HG03432 (cell line): ENCODE measurements at regions not wholly inside any gene's neighbourhood (a gene's known extent, or its start where the extent isn't known, plus 50 kb on each side); places are given as distances from the start of the nearest gene placed in this dataset.

Experiments used
- ATAC-seq: cut with Tn5 transposase; IDR thresholded peaks from one replicate; pipeline ENCODE4 v1.9.1; 2021; ENCODE audit warnings: mild to moderate bottlenecking, moderate library complexity; ENCODE audit not compliant: unreplicated experiment

DNA sequence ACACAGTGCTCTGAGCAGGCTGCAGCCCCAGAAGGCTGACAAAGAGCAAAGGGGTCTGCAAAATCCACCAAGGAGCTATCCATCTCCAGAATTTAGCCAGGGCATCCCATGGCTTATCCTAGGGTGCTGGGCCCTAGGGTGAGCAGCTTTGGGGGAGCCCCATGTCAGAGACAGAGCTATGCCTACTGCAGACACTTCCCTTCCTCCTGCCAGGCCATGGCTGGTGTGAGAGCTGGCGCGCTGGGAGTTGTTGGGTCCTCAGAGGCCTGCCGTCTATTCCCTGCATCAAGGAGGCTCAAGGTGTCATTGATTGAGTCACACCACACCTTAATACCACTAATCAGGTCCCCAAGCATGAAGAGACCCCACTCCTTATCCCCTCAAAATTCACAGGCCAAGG, 85.3 kb upstream of the TP53I11 start:
- ATAC-seq = no peak

DNA sequence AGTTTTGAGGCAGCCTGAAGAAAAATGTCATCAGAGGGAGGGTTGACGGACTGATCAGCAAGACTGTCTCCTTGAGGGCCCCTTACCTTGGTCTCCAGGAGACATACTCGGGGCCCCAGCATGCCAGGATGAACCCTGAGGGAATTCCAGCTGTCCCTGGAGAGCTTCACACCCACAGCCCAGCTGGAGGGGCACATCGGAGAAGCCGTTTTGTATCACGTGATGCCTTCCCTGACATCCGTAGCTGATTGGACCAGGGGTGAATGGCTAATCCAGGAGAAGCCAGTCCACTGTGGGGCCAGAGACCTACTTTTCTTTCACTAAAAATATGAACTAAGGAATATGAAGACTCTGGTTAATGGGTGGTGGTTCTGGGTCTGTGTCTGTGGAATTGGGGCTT, 86.0 kb upstream of the TP53I11 start:
- no peak for ATAC-seq

DNA sequence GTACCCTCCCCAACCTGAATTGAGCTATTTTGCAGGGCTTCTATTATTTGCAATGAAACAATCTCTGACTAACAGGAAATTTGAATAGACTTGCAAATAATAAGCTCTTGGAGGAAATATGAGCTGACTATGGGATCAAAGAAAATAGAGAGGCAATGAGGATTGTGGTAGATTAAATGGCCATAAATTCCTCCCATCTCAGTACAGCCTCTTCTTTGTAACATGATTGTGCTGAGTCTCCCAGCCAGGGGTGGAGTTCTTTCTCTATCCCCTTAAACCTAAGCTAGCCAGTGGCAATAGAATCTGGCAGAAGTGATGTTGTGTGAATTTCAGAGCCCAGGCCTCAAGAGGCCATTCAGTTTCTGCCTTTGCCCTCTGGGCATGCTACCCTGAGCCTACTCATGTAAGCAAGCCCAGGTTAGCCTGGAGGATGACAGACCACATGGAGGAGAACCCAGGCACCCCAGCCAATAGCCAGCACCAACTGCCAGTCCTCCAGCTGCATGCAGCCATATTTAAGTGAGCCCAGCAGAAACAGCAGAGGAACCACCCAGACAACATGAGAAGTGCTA, 86.8 kb upstream of the TP53I11 start:
- ATAC-seq = no peak

DNA sequence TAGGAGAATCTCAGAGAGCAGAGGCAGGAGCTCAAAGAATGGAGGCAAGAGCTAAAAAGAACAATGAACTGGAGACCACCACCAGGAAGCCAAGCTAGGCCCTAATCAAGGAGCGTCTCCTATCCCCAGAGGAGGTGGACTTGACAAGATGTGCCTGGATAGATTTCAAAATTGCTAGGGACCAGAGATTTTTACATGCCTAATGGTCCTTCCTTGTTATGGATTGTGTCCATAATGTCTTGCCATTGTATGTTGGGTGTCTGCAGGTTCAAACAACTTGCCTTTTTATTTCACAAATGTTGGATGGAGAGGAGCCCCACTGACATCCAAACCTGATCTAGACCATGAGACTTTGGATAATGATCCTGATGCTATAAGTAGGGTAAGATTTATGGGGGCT, 88.2 kb upstream of the TP53I11 start:
- no peak for ATAC-seq

DNA sequence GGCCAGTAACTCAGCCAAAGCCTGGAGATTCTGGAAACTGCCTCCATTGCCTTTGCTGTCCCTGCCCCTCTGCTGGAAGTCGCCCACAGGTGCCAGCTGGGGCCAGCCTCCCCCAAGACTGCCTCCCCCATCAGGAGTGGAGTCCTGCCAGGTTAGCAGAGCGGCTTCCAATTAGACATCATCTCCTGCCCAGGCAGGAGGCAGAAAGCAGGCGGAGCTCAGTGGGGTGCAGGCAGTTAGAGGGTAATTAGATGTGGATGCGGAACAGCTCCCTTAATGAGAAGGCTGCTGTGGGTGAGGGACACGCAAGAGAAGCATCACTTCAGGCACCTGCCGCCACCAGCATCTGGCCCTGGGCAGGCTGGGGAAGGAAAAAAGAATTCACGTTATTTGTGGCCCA, 90.9 kb upstream of the TP53I11 start:
- no peak for ATAC-seq

DNA sequence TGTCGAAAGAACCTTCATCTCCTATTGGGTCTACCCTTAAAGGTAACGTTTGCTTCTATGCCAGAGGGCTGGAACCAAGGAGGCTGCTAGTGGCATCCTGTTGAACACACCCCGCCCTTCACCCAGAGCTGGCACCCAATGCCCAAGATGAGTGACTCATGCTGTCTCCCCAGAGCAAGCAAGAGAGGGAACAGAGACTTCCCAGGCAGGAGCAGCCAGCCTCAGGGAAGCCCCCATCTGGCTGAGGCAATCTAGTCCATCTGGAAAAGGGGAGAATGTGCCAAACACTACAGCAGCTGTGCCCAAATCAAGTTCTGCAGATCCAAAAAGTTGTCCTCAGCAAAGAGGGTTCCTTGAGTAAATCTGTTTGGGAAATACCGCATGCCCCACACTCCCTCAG, 91.9 kb upstream of the TP53I11 start:
- no peak for ATAC-seq

DNA sequence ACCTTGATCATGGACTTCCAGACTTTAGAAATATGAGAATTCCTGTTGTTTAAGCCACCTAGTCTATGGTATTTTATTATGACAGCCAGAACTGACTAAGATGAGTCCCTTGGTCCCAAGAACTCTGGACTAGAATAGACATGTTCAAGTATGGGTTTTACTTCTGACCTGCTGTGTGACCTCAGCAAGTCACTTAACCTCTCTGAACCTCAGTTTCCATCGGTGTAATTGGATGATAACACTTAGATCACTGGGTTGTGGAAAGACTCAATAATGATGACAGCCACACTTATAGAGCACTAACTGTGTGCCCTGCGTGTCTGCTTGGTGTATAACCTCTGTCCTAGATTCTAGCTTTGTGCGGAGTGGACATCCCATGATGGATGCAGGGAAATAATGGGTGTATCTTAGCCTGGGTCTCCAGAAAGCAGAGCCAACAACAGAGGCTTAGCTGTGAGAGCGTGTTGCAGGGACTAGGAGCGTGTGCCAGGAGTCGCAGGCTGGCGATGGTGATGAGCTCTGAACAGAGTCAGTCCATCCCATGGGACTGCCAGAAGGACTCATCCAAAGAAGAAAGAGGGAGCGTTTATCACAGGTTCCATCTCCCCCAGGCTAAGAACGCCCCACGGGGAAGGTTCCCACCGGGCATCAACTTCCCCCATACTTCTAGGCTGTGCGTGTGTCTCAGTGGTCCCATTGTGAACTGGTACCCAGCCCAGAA, 93.2 kb upstream of the TP53I11 start:
- no peak for ATAC-seq

DNA sequence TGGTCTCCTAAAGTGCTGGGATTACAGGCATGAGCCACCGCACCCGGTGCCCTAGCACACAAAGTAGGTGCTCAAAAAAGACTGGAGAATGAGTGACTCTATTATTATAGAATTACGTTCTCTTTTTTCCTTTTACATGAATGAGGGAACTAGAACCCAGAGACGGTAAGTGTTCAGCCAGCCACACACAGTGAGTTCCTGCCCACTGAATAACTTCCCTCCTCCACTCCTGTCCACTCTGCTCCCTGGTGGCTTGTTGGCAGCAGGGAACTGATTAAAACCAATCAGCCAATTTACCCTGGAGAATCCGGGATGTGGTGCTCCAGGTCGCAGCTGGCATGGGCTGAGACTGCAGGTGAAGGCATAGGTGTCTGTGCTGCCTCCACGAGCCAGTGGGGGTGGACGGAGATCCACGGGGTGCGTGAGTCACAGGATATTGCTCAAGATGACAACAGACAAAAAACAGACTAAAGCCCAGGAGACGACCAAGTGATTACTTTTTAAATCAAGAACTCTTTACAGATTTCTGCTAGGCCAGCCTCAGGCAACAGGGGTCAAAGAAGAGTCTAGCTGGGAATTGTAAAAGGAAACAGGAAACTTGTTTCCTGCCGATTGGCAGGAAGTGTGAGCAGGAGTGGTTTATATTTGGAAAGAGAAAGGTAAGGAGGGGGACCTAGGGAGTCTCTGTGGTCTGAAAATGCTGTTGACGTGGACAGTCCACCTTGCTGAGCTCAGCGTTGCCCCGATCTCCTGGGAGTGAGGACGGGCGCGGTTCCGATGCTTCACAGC, 95.2 kb upstream of the TP53I11 start:
- ATAC-seq = no peak

DNA sequence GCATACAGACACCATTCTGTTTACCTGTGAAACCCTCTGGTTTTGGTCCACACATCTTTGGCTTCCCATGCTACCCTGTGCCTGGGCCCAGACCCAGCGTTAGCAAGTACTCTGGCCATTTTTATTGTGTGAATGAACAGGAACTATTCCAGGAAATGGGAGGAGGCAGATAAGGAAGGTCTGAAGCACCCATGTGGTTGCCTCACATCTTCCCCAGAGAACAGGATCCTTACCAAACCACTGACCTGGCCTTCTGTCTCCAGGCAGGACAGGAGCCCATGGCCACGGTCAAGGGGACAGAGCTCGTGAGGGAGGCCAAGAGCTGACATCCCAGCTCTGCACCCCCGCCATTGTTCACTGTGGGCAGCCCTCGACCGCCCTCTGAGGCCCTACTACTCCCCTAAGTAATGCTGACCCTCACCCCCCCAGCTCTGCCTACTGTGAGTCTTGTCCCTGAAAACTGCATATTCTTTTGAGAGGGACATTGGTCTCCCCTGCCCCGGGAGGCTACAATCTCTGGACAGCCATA, 97.7 kb upstream of the TP53I11 start:
- ATAC-seq = no peak

DNA sequence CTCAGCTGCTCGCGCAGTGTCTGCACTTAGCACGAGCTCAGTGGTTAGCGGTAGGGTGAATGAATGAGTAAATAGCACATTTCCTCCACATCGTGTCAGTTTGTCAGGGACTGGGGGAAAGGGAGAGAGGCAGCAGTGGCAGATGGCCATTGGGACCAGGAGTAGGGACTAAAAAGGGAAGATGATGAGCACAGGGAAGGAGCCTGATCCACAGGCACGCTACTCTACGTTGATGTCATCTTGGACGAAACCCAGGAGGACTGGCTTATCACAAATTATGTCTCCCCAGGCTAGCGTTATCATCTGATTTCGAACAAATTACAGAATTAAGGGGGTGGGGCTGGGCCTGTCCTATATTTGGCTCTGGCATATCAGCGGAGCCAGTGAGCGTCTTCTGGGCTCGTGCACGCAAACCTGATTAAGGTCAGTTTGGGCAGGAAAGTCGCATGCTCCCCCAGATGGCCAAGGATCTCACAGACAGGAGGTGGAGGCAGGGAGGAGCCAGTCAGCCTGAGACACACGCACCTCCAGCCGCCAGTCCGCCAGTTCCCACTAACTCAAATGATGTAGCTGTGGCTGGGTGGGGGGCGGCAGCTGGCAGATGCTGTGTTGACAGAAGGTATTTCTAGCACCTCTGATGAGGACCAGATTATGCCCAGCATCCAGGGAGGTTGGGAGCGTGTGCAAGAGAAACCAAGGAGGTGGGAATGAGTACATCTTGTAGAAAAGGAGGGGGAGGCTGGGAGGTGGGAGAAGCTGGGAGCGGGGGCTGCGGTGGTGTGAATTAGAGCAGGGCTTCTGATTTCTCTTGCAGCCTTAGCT, 97.4 kb upstream of the PRDM11 start:
- no peak for ATAC-seq

DNA sequence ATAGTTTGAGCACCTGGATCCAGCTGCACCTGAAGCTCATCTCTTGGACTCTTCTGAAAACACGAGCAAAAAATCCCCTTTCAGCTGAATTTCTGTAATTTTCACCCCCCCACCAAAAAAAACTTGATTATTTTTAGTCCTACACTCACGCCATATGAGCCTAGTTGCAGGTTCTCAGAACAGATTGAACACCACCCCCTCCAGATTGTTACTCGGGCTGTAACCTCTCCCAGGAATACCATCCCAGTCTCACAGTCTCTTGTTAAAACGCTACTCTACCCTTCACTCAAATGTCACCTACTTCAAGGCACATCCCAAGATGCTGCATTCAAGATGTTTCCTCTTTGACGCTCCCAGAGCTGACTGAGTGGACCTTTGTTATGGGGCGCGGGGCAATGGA, 96.3 kb upstream of the PRDM11 start:
- no peak for ATAC-seq

DNA sequence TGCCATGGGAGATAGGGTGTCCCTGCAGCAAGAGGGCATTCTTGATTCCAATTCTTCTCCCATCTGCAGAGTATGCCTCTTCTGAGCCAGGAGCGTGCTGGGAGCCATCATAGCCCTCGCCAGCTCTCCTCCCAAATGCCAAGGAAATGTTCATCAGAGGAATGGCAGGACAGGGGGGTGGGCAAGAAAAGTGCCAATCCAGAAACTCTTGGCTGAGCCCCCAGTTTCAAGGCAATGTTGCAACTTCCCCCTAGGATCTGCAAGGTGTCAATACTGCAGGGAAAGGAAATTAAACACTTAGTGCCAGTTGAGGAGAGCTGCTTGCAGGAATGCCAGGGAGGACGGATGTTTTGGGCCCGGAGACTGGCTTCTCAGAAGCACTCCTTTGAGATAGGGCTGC, 94.8 kb upstream of the PRDM11 start:
- no peak for ATAC-seq

DNA sequence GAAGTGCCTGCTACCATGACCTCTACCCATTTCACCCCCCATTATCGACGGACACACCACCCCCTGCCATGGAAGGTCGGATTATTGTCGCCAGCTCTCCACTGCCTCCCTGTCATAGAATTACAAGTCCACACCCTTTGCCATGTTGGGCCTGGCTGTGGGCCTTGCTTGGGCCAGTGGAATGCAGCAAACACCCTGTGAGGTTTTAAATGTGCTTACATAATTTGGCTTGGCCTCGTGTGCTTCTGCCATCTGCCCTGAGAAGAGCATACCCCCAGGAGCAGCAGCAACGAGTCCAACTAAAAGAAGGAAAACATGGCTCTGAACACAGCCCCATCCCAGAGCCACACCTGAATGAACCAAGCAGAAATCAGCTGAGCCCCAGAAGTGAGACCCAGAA, 94.1 kb upstream of the PRDM11 start:
- ATAC-seq = no peak

DNA sequence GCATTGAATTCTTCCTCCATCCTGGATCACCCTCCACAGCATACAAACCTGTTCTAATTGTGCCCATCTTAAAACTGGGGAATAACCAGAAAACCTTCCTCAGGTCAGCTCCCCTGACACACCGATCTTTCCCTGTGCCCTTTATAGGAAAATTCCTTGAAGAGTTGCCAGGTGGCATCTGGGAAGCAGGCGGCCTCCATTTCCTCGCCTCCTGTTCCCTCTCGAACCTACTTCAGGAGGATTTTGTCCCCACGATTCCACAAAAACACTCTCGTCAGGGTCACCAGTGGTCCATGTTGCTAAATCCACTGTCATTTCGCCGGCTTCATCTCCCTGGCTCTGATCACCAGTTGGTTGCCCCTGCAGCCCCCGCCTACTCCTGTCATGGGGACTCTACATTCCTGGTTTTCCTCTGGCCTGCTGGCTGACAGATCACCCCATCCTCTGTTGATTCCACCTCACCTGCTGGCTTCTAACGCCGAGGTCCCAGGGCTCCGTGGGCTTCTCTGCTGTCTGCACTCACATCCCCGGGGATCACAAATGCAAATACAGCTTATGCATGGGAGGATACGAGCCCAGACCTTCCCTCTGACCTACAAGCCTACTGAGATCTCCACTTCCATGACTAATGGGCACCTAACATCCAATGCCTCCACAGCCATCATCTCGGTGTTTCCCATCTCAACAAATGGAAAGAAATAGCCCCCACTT, 92.5 kb upstream of the PRDM11 start:
- no peak for ATAC-seq

DNA sequence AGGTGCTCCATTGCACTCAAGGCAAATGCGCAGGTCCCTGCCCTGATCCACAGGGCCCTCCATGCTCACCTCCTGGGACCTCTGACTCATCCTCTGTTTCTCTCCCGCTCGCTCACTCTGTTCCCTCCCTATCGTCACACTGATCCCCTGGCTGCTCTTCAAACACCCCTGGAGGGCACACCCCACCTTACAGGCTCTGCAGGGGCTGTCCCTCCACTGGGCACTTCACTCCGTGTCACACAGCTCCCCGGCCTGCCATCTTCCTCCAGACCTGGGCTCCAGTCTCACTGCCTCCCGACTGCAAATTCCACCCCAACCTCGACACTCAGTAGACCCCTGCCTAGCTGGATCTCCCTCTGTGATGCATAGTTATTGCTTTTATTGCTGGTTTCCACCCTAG, 91.5 kb upstream of the PRDM11 start:
- ATAC-seq = no peak

DNA sequence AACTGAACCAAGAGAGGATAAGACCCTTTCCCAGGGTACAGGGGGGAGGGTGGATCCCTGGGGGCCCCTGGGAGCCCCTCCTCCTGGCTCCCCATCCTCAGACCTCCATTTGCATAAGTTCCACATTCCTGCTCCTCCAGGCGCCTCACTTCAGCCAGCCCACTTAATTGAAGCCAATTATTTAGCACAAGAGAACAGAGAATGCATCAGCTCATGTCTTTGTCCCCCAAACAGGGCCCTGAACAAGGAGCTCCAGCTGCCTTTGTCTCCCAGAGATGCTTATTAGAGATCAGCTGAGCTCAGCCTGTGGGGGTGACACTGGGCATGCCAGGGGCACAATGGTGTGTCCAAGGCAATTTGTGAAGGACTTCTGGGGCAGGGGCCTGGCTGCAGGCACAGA, 89.9 kb upstream of the PRDM11 start:
- ATAC-seq = no peak

DNA sequence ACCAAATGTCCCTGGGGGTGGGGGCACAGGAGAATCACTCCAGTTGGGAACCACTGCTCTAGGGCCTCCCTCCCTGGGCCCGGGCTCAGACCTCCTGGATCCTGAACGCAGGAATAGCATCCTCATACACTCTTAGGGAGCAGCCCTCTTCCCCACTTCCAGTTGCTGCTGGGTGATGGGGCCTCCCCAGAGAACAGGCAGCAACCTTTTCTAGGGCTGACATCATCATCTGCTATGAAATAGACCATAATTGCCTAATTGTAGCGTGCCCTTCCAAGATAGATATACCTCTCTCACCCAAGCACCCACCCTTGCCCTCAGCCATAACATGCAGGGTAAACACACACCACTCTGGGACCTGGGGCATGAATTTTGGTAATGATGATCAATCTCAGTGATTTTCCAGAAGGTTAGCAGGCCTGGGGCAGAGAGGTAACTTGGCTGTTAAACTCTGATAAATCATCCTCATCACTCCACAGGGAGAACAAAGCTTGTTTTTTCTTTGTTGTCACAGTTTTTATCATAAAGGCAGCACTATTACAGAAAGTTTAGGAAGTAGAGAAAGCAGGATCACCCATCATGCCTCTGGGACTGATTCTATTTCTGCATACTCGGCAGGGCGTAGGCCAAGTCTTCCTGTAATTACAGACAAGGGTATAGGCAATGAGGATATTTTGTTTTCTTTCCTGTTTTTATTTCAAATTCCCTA, 88.3 kb upstream of the PRDM11 start:
- ATAC-seq = no peak

DNA sequence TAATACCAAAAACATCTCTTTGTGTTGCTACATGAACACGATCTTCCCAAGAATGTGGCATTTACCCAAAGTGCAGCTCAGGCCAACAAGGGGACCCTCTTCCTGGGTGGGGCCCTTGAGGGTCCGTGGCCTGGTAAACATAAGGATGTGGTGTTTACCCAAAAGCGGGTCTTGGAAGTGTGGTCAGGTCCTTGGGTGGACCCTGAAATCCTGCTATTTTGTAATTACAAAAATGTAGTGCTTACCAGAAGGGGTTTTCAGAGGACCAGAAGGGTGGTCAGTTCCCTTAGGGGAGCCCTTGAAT, 87.8 kb upstream of the PRDM11 start:
- ATAC-seq = no peak

DNA sequence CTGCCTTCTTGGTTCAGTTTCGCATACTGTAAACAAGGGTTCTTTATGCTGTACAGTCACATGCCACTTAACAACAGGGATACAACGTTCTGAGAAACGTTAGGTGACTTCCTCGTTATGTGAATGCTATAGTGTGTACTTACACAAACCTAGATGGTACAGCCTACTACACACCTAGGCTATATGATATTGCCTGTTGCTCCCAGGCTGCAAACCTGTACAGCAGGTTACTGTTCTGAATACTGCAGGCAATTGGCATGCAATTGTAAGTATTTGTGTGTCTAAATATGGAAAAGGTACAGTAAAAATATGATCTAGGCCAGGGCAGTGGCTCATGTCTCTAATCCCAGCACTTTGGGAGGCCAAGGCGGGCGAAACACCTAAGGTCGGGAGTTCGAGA, 85.7 kb upstream of the PRDM11 start:
- ATAC-seq = no peak

DNA sequence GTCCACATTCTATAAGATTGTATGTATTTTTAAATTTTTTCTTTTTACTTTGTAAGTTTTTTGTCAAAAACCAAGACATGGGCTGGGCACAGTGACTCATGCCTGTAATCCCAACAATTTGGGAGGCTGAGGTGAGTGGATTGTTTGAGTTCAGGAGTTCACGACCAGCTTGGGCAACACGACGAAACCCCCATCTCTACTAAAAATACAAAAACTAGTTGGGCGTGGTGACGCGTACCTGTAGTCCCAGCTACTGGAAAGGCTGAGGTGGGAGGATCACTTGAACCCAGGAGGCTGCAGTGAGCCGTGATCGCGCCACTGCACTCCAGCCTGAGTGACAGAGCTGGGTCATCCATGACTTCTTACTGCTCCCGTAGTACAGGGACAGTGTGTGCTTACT, 84.8 kb upstream of the PRDM11 start:
- no peak for ATAC-seq
